ENCODE measurements at regions not wholly inside any gene's neighbourhood (a gene's known extent, or its start where the extent isn't known, plus 50 kb on each side); places are given as distances from the start of the nearest gene placed in this dataset.

GRCh38 chr4:114497116-114497515, 101.5 kb upstream of the UGT8 start:
- no peaks in the 10 kb centered on the region for H3K36me3 ChIP-seq (ENCODE audit: insufficient read depth, low read length, poor library complexity, severe bottlenecking)
- TF ChIP-seq EZH2 (IDR thresholded peaks at IDR 0.05; ENCODE audit: borderline replicate concordance, low read depth, low read length, poor library complexity, severe bottlenecking) (no peak), CTCF (conservative IDR thresholded peaks at IDR 0.05; ENCODE audit: low read depth, low read length) (no peak)

DNA sequence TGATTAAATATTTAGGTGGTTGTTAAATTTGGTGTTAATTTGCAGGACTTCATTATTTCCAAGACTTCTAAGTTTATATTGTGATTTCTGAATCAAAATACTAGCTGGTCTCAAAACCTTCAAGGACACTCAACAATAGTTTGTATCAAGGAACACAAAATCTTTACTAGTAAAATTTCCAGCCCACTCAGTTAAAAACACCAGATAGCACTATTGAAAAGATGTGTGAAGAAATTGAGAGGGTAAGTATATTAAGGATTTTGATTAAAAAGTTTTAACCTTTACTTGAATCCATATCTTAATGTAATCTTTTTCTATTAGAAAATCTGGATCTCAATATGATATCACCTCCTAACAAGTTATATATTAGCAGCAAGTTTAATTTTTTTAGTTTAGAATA, 89.3 kb upstream of the UGT8 start:
- intact Hi-C loops (cut with micrococcal nuclease; ENCODE audit: unreplicated experiment) = no loop called here
- no peaks in the 10 kb centered on the region for H3K4me1 ChIP-seq (ENCODE audit: insufficient read depth, low read length, poor library complexity, severe bottlenecking)
- H3K27ac ChIP-seq (ENCODE audit: low read depth, low read length, poor library complexity, severe bottlenecking) = no peak overlapping the region
- no peaks in the 10 kb centered on the region for H3K27me3 ChIP-seq (replicated peaks; ENCODE audit: insufficient read depth, low read depth, low read length, poor library complexity)
- BruUV-seq (replicated peaks) = no TSS peak
- H3K36me3 ChIP-seq (ENCODE audit: insufficient read depth, low read length, poor library complexity, severe bottlenecking) = no peaks in the 10 kb centered on the region
- H3K9me3 ChIP-seq (ENCODE audit: low read depth, low read length, poor library complexity, severe bottlenecking) = no peaks in the 10 kb centered on the region
- DNase-seq (ENCODE audit: low spot score) = no peak
- no peak for TF ChIP-seq EZH2 (IDR thresholded peaks at IDR 0.05; ENCODE audit: borderline replicate concordance, low read depth, low read length, poor library complexity, severe bottlenecking)
- TF ChIP-seq CTCF (conservative IDR thresholded peaks at IDR 0.05; ENCODE audit: low read depth, low read length) = no peak
- ChIA-PET CTCF (no interaction called here), POLR2A (ENCODE audit: low non-redundant PET) (no interaction called here)
- H3K4me3 ChIP-seq (ENCODE audit: low read depth, low read length, poor library complexity, severe bottlenecking) = no peak overlapping the region

More at GRCh38 chr4:114497116-114497515, 101.5 kb upstream of the UGT8 start:
- BruUV-seq (replicated peaks) = no TSS peak
- POLR2A ChIA-PET (ENCODE audit: low non-redundant PET) = no interaction called here
- Histone ChIP-seq H3K27ac (ENCODE audit: low read depth, low read length, poor library complexity, severe bottlenecking) (no peak overlapping the region), H3K9me3 (ENCODE audit: low read depth, low read length, poor library complexity, severe bottlenecking) (no peaks in the 10 kb centered on the region), H3K27me3 (replicated peaks; ENCODE audit: insufficient read depth, low read depth, low read length, poor library complexity) (no peaks in the 10 kb centered on the region), H3K4me3 (ENCODE audit: low read depth, low read length, poor library complexity, severe bottlenecking) (no peak overlapping the region), H3K4me1 (ENCODE audit: insufficient read depth, low read length, poor library complexity, severe bottlenecking) (no peaks in the 10 kb centered on the region)
- no peak for DNase-seq (ENCODE audit: low spot score)
- CTCF ChIA-PET = no interaction called here
- intact Hi-C loops (cut with micrococcal nuclease; ENCODE audit: unreplicated experiment) = no loop called here

DNA sequence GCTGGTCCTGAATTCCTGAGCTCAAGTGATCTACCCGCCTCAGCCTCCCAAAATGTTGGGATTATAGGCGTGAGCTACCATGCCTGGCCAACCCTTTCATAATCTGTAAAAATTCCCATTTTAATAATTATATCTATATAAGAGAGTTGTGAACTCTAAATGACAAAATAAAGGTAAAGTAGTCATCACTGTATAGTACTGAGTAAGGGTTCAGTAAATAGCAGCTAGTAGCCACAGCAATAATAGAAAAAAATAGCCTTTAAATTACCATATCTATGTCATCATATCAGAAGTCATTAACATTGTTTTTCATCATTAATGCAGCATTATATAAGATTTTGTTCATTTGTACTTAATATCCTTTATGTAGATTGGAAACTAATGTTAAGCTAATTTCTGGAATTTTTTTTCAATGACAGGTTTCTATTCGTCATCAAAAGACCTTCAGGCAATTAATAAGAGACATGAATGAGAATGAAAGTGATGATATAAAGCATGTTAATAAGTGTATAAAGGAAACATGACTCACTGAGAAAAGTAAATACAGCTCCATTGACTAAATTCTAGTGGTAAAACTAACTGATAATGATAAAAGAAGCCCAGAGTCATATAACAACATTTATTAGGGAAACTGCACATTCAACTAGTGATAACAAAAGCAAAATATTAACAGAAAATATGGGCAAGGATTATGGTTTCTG, 85.9 kb upstream of the UGT8 start:
- Histone ChIP-seq H3K4me1 (ENCODE audit: insufficient read depth, low read length, poor library complexity, severe bottlenecking) (no peaks in the 10 kb centered on the region), H3K27ac (ENCODE audit: low read depth, low read length, poor library complexity, severe bottlenecking) (no peak overlapping the region), H3K4me3 (ENCODE audit: low read depth, low read length, poor library complexity, severe bottlenecking) (no peak overlapping the region), H3K9me3 (ENCODE audit: low read depth, low read length, poor library complexity, severe bottlenecking) (no peaks in the 10 kb centered on the region), H3K36me3 (ENCODE audit: insufficient read depth, low read length, poor library complexity, severe bottlenecking) (no peaks in the 10 kb centered on the region), H3K27me3 (replicated peaks; ENCODE audit: insufficient read depth, low read depth, low read length, poor library complexity) (no peaks in the 10 kb centered on the region)
- intact Hi-C loops (cut with micrococcal nuclease; ENCODE audit: unreplicated experiment) = no loop called here
- BruUV-seq (replicated peaks) = no TSS peak
- DNase-seq (ENCODE audit: low spot score) = no peak
- ChIA-PET POLR2A (ENCODE audit: low non-redundant PET) (no interaction called here), CTCF (no interaction called here)
- TF ChIP-seq CTCF (conservative IDR thresholded peaks at IDR 0.05; ENCODE audit: low read depth, low read length) (no peak), EZH2 (IDR thresholded peaks at IDR 0.05; ENCODE audit: borderline replicate concordance, low read depth, low read length, poor library complexity, severe bottlenecking) (no peak)
